EH (cell line): ENCODE measurements at regions not wholly inside any gene's neighbourhood (a gene's known extent, or its start where the extent isn't known, plus 50 kb on each side); places are given as distances from the start of the nearest gene placed in this dataset.

Experiments
- DNase-seq: peaks from one replicate; pipeline ENCODE4 v3.0.0-alpha.2; 2015; ENCODE audit warnings: low read depth

- DNase-seq = no peak
Observed at GRCh38 chr2:240287011-240287410, 146.6 kb upstream of the OTOS start.

- peak; percentile 11 for DNase-seq
Observed at GRCh38 chr2:240287496-240288086, 147.1 kb upstream of the OTOS start.

GRCh38 chr2:240288087-240288521 is 147.4 kb upstream of the GPC1 start:
- no peak for DNase-seq

GRCh38 chr2:240289701-240290431 is 145.6 kb upstream of the GPC1 start:
- DNase-seq = no peak

- DNase-seq = no peak
Observed at GRCh38 chr2:240290432-240291336, 144.8 kb upstream of the GPC1 start.

- DNase-seq = no peak
Observed at GRCh38 chr2:240291337-240292034, 144.0 kb upstream of the GPC1 start.

GRCh38 chr2:240292035-240292574 is 143.4 kb upstream of the GPC1 start:
- no peak for DNase-seq

- DNase-seq = no peak
Observed at GRCh38 chr2:240292619-240293525, 142.6 kb upstream of the GPC1 start.

- DNase-seq = no peak
Observed at GRCh38 chr2:240293557-240294461, 141.7 kb upstream of the GPC1 start.

GRCh38 chr2:240294514-240294913 is 140.9 kb upstream of the GPC1 start:
- DNase-seq = no peak

GRCh38 chr2:240295256-240296103 is 140.0 kb upstream of the GPC1 start:
- no peak for DNase-seq

- DNase-seq = no peak
Observed at GRCh38 chr2:240296104-240296406, 139.4 kb upstream of the GPC1 start.

- no peak for DNase-seq
Observed at GRCh38 chr2:240296476-240297255, 138.8 kb upstream of the GPC1 start.

- DNase-seq = no peak
Observed at GRCh38 chr2:240297256-240298116, 138.0 kb upstream of the GPC1 start.

- no peak for DNase-seq
Observed at GRCh38 chr2:240298117-240298790, 137.2 kb upstream of the GPC1 start.
